HEK293T (cell line): ENCODE measurements at regions not wholly inside any gene's neighbourhood (a gene's known extent, or its start where the extent isn't known, plus 50 kb on each side); places are given as distances from the start of the nearest gene placed in this dataset.

Experiments used
- CTCF ChIA-PET: fragments of 350-600 bp; formaldehyde crosslinking; extraction: SDS; loops from one replicate; lab custom pipeline; 2021; ENCODE audit warnings: antibody characterized with exemption, inconsistent platforms; lab: Yijun Ruan, JAX
- POLR2A ChIA-PET: fragments of 350-600 bp; formaldehyde crosslinking; extraction: SDS; loops from one replicate; lab custom pipeline; 2020; ENCODE audit warnings: antibody characterized with exemption, inconsistent platforms; lab: Yijun Ruan, JAX
- DNase-seq: peaks from one replicate; pipeline ENCODE4 v3.0.0; 2012; ENCODE audit warnings: mixed read lengths; ENCODE audit errors: extremely low spot score
- ARNT ChIP-seq: fragments of 450-650 bp; IDR thresholded peaks from 2 replicates; pipeline ENCODE4 v1.6.1; 2017; ENCODE audit warnings: mild to moderate bottlenecking
- BHLHE40 ChIP-seq: fragments of 450-650 bp; IDR thresholded peaks from 2 replicates; pipeline ENCODE4 v1.6.1; 2016; ENCODE audit warnings: mild to moderate bottlenecking, moderate library complexity, borderline replicate concordance
- CTBP1 ChIP-seq: fragments of 450-650 bp; IDR thresholded peaks from 2 replicates; pipeline ENCODE4 v1.6.1; 2016; ENCODE audit warnings: borderline replicate concordance
- ELF4 ChIP-seq: fragments of 450-650 bp; IDR thresholded peaks from 2 replicates; pipeline ENCODE4 v1.6.1; 2017; ENCODE audit warnings: antibody characterized with exemption
- FOXA1 ChIP-seq: fragments of 450-650 bp; IDR thresholded peaks from 2 replicates; pipeline ENCODE4 v1.6.1; 2016; ENCODE audit warnings: mild to moderate bottlenecking
- FOXK2 ChIP-seq: fragments of 450-650 bp; IDR thresholded peaks from 2 replicates; pipeline ENCODE4 v1.6.1; 2016; ENCODE audit warnings: mild to moderate bottlenecking
- FOXM1 ChIP-seq: fragments of 450-650 bp; IDR thresholded peaks from 2 replicates; pipeline ENCODE4 v1.6.1; 2017; ENCODE audit warnings: mild to moderate bottlenecking, borderline replicate concordance
- HDGF ChIP-seq: fragments of 450-650 bp; IDR thresholded peaks from 2 replicates; pipeline ENCODE4 v1.6.1; 2017; ENCODE audit warnings: antibody characterized with exemption, borderline replicate concordance
- L3MBTL2 ChIP-seq: fragments of 450-650 bp; conservative IDR thresholded peaks from 2 replicates; pipeline ENCODE4 v1.6.1; 2016; ENCODE audit warnings: mild to moderate bottlenecking
- LEF1 ChIP-seq: fragments of 450-650 bp; IDR thresholded peaks from 2 replicates; pipeline ENCODE4 v1.6.1; 2017; ENCODE audit warnings: mild to moderate bottlenecking, borderline replicate concordance
- NFRKB ChIP-seq: fragments of 450-650 bp; IDR thresholded peaks from 2 replicates; pipeline ENCODE4 v1.6.1; 2016; ENCODE audit warnings: mild to moderate bottlenecking, moderate library complexity
- PKNOX1 ChIP-seq: fragments of 450-650 bp; IDR thresholded peaks from 2 replicates; pipeline ENCODE4 v1.6.1; 2016
- SP1 ChIP-seq: fragments of 450-650 bp; IDR thresholded peaks from 2 replicates; pipeline ENCODE4 v1.6.1; 2017
- SUZ12 ChIP-seq: fragments of 450-650 bp; IDR thresholded peaks from 2 replicates; pipeline ENCODE4 v1.6.1; 2016; ENCODE audit warnings: mild to moderate bottlenecking
- TARDBP ChIP-seq: fragments of 450-650 bp; IDR thresholded peaks from 2 replicates; pipeline ENCODE4 v1.6.1; 2016
- ZNF384 ChIP-seq: fragments of 450-650 bp; IDR thresholded peaks from 2 replicates; pipeline ENCODE4 v1.6.1; 2016

- TF ChIP-seq BHLHE40, result no peak
- no peak for TF ChIP-seq HDGF
- TF ChIP-seq ELF4, result no peak
- TF ChIP-seq CTBP1, result no peak
- no peak for TF ChIP-seq LEF1
- TF ChIP-seq PKNOX1, result no peak
- TF ChIP-seq FOXM1, result no peak
- no peak for TF ChIP-seq SP1
- TF ChIP-seq SUZ12, result no peak
- ChIA-PET POLR2A (no interaction called here), CTCF (no interaction called here)
- no peak for DNase-seq
Measured at GRCh38 chr9:118058227-118058626, 354.0 kb downstream of the TLR4 start.

- TF ChIP-seq NFRKB, result no peak
- no peak for TF ChIP-seq SUZ12
- no peak for TF ChIP-seq ZNF384
- TF ChIP-seq FOXM1, result no peak
- TF ChIP-seq CTBP1, result no peak
- no peak for TF ChIP-seq L3MBTL2
- TF ChIP-seq SP1, result no peak
- TF ChIP-seq TARDBP, result no peak
- no peak for TF ChIP-seq FOXK2
- TF ChIP-seq HDGF, result no peak
- no peak for DNase-seq
- ChIA-PET CTCF (no interaction called here), POLR2A (no interaction called here)
Measured at GRCh38 chr9:118059484-118060278, 355.5 kb downstream of the TLR4 start.

- DNase-seq, result no peak
- POLR2A ChIA-PET, result no interaction called here
- CTCF ChIA-PET, result no interaction called here
- no peak for TF ChIP-seq FOXM1
- no peak for TF ChIP-seq LEF1
- TF ChIP-seq FOXK2, result no peak
- TF ChIP-seq ARNT, result no peak
- TF ChIP-seq CTBP1, result no peak
- TF ChIP-seq SUZ12, result no peak
- TF ChIP-seq BHLHE40, result no peak
- TF ChIP-seq ELF4, result no peak
- no peak for TF ChIP-seq L3MBTL2
- TF ChIP-seq FOXA1, result no peak
- no peak for TF ChIP-seq HDGF
- no peak for TF ChIP-seq NFRKB
- no peak for TF ChIP-seq SP1
- no peak for TF ChIP-seq TARDBP
Measured at GRCh38 chr9:118083161-118083560, 379.0 kb downstream of the TLR4 start.

GRCh38 chr9:118088090-118088489, 383.9 kb downstream of the TLR4 start:
- POLR2A ChIA-PET, result no interaction called here
- TF ChIP-seq SP1 (no peak), ELF4 (no peak), PKNOX1 (no peak), ZNF384 (no peak)
- no peak for DNase-seq
- CTCF ChIA-PET, result no interaction called here

GRCh38 chr9:118091226-118091625, 387.0 kb downstream of the TLR4 start:
- CTCF ChIA-PET, result no interaction called here
- DNase-seq, result no peak
- POLR2A ChIA-PET, result no interaction called here
- no peak for TF ChIP-seq PKNOX1
- no peak for TF ChIP-seq NFRKB
- no peak for TF ChIP-seq FOXM1
- TF ChIP-seq SUZ12, result no peak
- no peak for TF ChIP-seq FOXK2
- TF ChIP-seq ZNF384, result no peak

- CTCF ChIA-PET, result no interaction called here
- POLR2A ChIA-PET, result no interaction called here
- no peak for DNase-seq
- TF ChIP-seq L3MBTL2 (no peak), TARDBP (no peak), LEF1 (no peak), SUZ12 (no peak)
Measured at GRCh38 chr9:118091711-118092500, 387.7 kb downstream of the TLR4 start.

- TF ChIP-seq PKNOX1 (no peak), BHLHE40 (no peak), L3MBTL2 (no peak)
- DNase-seq, result no peak
- ChIA-PET CTCF (no interaction called here), POLR2A (no interaction called here)
Measured at GRCh38 chr9:118094387-118094786, 390.2 kb downstream of the TLR4 start.
